ENCODE measurements at regions not wholly inside any gene's neighbourhood (a gene's known extent, or its start where the extent isn't known, plus 50 kb on each side); places are given as distances from the start of the nearest gene placed in this dataset.

- TF ChIP-seq POLR2A (IDR thresholded peaks at IDR 0.05) = no peak
- no peak for TF ChIP-seq CTCF (IDR thresholded peaks at IDR 0.05)
- TF ChIP-seq POLR2AphosphoS5 (IDR thresholded peaks at IDR 0.05) = no peak
- intact Hi-C loops (cut with DNase I; ENCODE audit: low total_unique reads) = no loop called here
- no peaks in the 10 kb centered on the region for H3K36me3 ChIP-seq
- no peak for DNase-seq (ENCODE audit: low spot score in 2 of 2)
- no peaks in the 10 kb centered on the region for H3K9me3 ChIP-seq
- no peak overlapping the region for H3K27ac ChIP-seq
- no peaks in the 10 kb centered on the region for H3K4me1 ChIP-seq
- H3K27me3 ChIP-seq = no peaks in the 10 kb centered on the region
- H3K4me3 ChIP-seq = no peak overlapping the region
Observed at GRCh38 chr18:45540125-45540524, 75.2 kb upstream of the SLC14A2 start.

- Histone ChIP-seq H3K4me3 (no peak overlapping the region), H3K4me1 (no peaks in the 10 kb centered on the region), H3K27me3 (no peaks in the 10 kb centered on the region), H3K27ac (no peak overlapping the region), H3K36me3 (no peaks in the 10 kb centered on the region), H3K9me3 (no peaks in the 10 kb centered on the region)
- TF ChIP-seq CTCF (IDR thresholded peaks at IDR 0.05) (no peak), POLR2A (IDR thresholded peaks at IDR 0.05) (no peak), POLR2AphosphoS5 (IDR thresholded peaks at IDR 0.05) (no peak)
- intact Hi-C loops (cut with DNase I; ENCODE audit: low total_unique reads) = no loop called here
- DNase-seq (ENCODE audit: low spot score in 2 of 2) = no peak
Observed at GRCh38 chr18:45541421-45541820, 73.9 kb upstream of the SLC14A2 start.

GRCh38 chr18:45542043-45542442 is 73.2 kb upstream of the SLC14A2 start:
- no peaks in the 10 kb centered on the region for H3K9me3 ChIP-seq
- H3K27ac ChIP-seq = no peak overlapping the region
- TF ChIP-seq POLR2AphosphoS5 (IDR thresholded peaks at IDR 0.05) (no peak), POLR2A (IDR thresholded peaks at IDR 0.05) (no peak), CTCF (IDR thresholded peaks at IDR 0.05) (no peak)
- no peak overlapping the region for H3K4me3 ChIP-seq
- H3K4me1 ChIP-seq = no peaks in the 10 kb centered on the region
- intact Hi-C loops (cut with DNase I; ENCODE audit: low total_unique reads) = no loop called here
- no peaks in the 10 kb centered on the region for H3K27me3 ChIP-seq
- DNase-seq (ENCODE audit: low spot score in 2 of 2) = no peak
- H3K36me3 ChIP-seq = no peaks in the 10 kb centered on the region

- H3K4me1 ChIP-seq = no peaks in the 10 kb centered on the region
- intact Hi-C loops (cut with DNase I; ENCODE audit: low total_unique reads) = no loop called here
- H3K27ac ChIP-seq = no peak overlapping the region
- H3K36me3 ChIP-seq = no peaks in the 10 kb centered on the region
- H3K4me3 ChIP-seq = no peak overlapping the region
- H3K9me3 ChIP-seq = no peaks in the 10 kb centered on the region
- no peak for DNase-seq (ENCODE audit: low spot score in 2 of 2)
- H3K27me3 ChIP-seq = no peaks in the 10 kb centered on the region
- TF ChIP-seq POLR2A (IDR thresholded peaks at IDR 0.05) (no peak), POLR2AphosphoS5 (IDR thresholded peaks at IDR 0.05) (no peak), CTCF (IDR thresholded peaks at IDR 0.05) (no peak)
Observed at GRCh38 chr18:45547910-45548309, 67.4 kb upstream of the SLC14A2 start.

GRCh38 chr18:45548614-45549013 is 66.7 kb upstream of the SLC14A2 start:
- Histone ChIP-seq H3K4me3 (no peak overlapping the region), H3K27me3 (no peaks in the 10 kb centered on the region), H3K36me3 (no peaks in the 10 kb centered on the region), H3K4me1 (no peaks in the 10 kb centered on the region), H3K27ac (no peak overlapping the region), H3K9me3 (no peaks in the 10 kb centered on the region)
- no peak for TF ChIP-seq POLR2A (IDR thresholded peaks at IDR 0.05)
- no peak for TF ChIP-seq CTCF (IDR thresholded peaks at IDR 0.05)
- no peak for TF ChIP-seq POLR2AphosphoS5 (IDR thresholded peaks at IDR 0.05)
- intact Hi-C loops (cut with DNase I; ENCODE audit: low total_unique reads) = no loop called here
- no peak for DNase-seq (ENCODE audit: low spot score in 2 of 2)

Data from breast epithelium (tissue), 4 donors.